SK-N-SH treated with all-trans-retinoic acid at 6 μM for 48 hours (cell line): ENCODE measurements at regions not wholly inside any gene's neighbourhood (a gene's known extent, or its start where the extent isn't known, plus 50 kb on each side); places are given as distances from the start of the nearest gene placed in this dataset.

ENCODE experiments used
- ATAC-seq: fragments of 200-7000 bp; cut with Tn5 transposase; 3 replicates; pipeline ENCODE4 v1.9.1; 2020; ENCODE audit warnings: mild to moderate bottlenecking, moderate library complexity
- ARNTL ChIP-seq: fragments of 450-650 bp; formaldehyde crosslinking; IDR thresholded peaks from 2 replicates; pipeline ENCODE4 v1.5.0; 2020; ENCODE audit warnings: low read depth, mild to moderate bottlenecking, moderate library complexity, borderline replicate concordance
- BACH2 ChIP-seq: fragments of 250-450 bp; sonication (Bioruptor Pico); IDR thresholded peaks from 2 replicates; pipeline ENCODE4 v1.9.0; 2021; ENCODE audit warnings: mild to moderate bottlenecking, borderline replicate concordance
- CSDC2 ChIP-seq: fragments of 250-450 bp; sonication (Bioruptor Pico); IDR thresholded peaks from 2 replicates; pipeline ENCODE4 v1.5.0; 2020; ENCODE audit warnings: mild to moderate bottlenecking, moderate library complexity
- CSRNP3 ChIP-seq: fragments of 250-450 bp; sonication (Bioruptor Pico); IDR thresholded peaks from 2 replicates; pipeline ENCODE4 v1.5.1; 2021; ENCODE audit warnings: mild to moderate bottlenecking, moderate library complexity
- ESRRG ChIP-seq: fragments of 250-450 bp; sonication (Bioruptor Pico); IDR thresholded peaks from 2 replicates; pipeline ENCODE4 v1.6.1; 2021; ENCODE audit warnings: mild to moderate bottlenecking
- GLIS3 ChIP-seq: fragments of 250-450 bp; sonication (Bioruptor Pico); IDR thresholded peaks from 2 replicates; pipeline ENCODE4 v1.5.0; 2020; ENCODE audit warnings: mild to moderate bottlenecking, moderate library complexity
- ISL1 ChIP-seq: fragments of 250-450 bp; sonication (Bioruptor Pico); IDR thresholded peaks from 2 replicates; pipeline ENCODE4 v2.1.2; 2022; ENCODE audit warnings: mild to moderate bottlenecking, moderate library complexity
- OSR1 ChIP-seq: fragments of 250-450 bp; sonication (Bioruptor Pico); IDR thresholded peaks from 2 replicates; pipeline ENCODE4 v1.8.0; 2022; ENCODE audit warnings: moderate library complexity, mild to moderate bottlenecking, inconsistent platforms
- POU6F1 ChIP-seq: fragments of 250-450 bp; sonication (Bioruptor Pico); IDR thresholded peaks from 2 replicates; pipeline ENCODE4 v1.8.0; 2021; ENCODE audit warnings: low read depth, mild to moderate bottlenecking, moderate library complexity, borderline replicate concordance
- PPARA ChIP-seq: fragments of 250-450 bp; sonication (Bioruptor Pico); IDR thresholded peaks from 2 replicates; pipeline ENCODE4 v1.5.0; 2020; ENCODE audit warnings: mild to moderate bottlenecking, borderline replicate concordance
- RARB ChIP-seq: fragments of 250-450 bp; sonication (Bioruptor Pico); IDR thresholded peaks from 2 replicates; pipeline ENCODE4 v1.8.0; 2021; ENCODE audit warnings: mild to moderate bottlenecking, moderate library complexity
- TCF4 ChIP-seq: fragments of 250-450 bp; sonication (Bioruptor Pico); IDR thresholded peaks from 2 replicates; pipeline ENCODE4 v1.8.0; 2021; ENCODE audit warnings: mild to moderate bottlenecking, moderate library complexity, borderline replicate concordance
- TOX ChIP-seq: fragments of 250-450 bp; sonication (Bioruptor Pico); IDR thresholded peaks from 2 replicates; pipeline ENCODE4 v1.8.0; 2021; ENCODE audit warnings: mild to moderate bottlenecking, moderate library complexity, borderline replicate concordance
- TSHZ2 ChIP-seq: fragments of 250-450 bp; sonication (Bioruptor Pico); IDR thresholded peaks from 2 replicates; pipeline ENCODE4 v1.5.0; 2020; ENCODE audit warnings: mild to moderate bottlenecking, moderate library complexity
- ZC3H10 ChIP-seq: fragments of 250-450 bp; sonication (Bioruptor Pico); IDR thresholded peaks from 2 replicates; pipeline ENCODE4 v1.5.1; 2021; ENCODE audit warnings: mild to moderate bottlenecking, moderate library complexity
- ZFP3 ChIP-seq: fragments of 250-450 bp; sonication (Bioruptor Pico); IDR thresholded peaks from 2 replicates; pipeline ENCODE4 v1.5.0; 2020; ENCODE audit warnings: mild to moderate bottlenecking, moderate library complexity
- ZFP30 ChIP-seq: fragments of 450-650 bp; formaldehyde crosslinking; IDR thresholded peaks from 2 replicates; pipeline ENCODE4 v1.5.0; 2022; ENCODE audit warnings: mild to moderate bottlenecking, moderate library complexity
- ZNF565 ChIP-seq: fragments of 450-650 bp; formaldehyde crosslinking; conservative IDR thresholded peaks from 2 replicates; pipeline ENCODE4 v1.5.0; 2020; ENCODE audit warnings: low read depth, mild to moderate bottlenecking, moderate library complexity
- ZNF70 ChIP-seq: fragments of 450-650 bp; formaldehyde crosslinking; IDR thresholded peaks from 2 replicates; pipeline ENCODE4 v1.5.0; 2020; ENCODE audit warnings: mild to moderate bottlenecking, moderate library complexity
- ZNF8 ChIP-seq: fragments of 450-650 bp; formaldehyde crosslinking; IDR thresholded peaks from 2 replicates; pipeline ENCODE4 v1.5.0; 2020; ENCODE audit warnings: mild to moderate bottlenecking, moderate library complexity
- TF ChIP-seq, protein P1 (sequence below): fragments of 250-450 bp; sonication (Bioruptor Pico); IDR thresholded peaks from 2 replicates; pipeline ENCODE4 v1.5.1; 2020; ENCODE audit warnings: low read depth, mild to moderate bottlenecking, moderate library complexity

- no peak for ATAC-seq
- TF ChIP-seq ZFP30 (CRISPR knock-in tag), result no peak
- TF ChIP-seq TSHZ2 (CRISPR knock-in tag), result no peak
- TF ChIP-seq ARNTL (CRISPR knock-in tag), result no peak
- TF ChIP-seq ZC3H10 (CRISPR knock-in tag), result no peak
- no peak for TF ChIP-seq ZNF565 (CRISPR knock-in tag)
- TF ChIP-seq, protein P1, sequence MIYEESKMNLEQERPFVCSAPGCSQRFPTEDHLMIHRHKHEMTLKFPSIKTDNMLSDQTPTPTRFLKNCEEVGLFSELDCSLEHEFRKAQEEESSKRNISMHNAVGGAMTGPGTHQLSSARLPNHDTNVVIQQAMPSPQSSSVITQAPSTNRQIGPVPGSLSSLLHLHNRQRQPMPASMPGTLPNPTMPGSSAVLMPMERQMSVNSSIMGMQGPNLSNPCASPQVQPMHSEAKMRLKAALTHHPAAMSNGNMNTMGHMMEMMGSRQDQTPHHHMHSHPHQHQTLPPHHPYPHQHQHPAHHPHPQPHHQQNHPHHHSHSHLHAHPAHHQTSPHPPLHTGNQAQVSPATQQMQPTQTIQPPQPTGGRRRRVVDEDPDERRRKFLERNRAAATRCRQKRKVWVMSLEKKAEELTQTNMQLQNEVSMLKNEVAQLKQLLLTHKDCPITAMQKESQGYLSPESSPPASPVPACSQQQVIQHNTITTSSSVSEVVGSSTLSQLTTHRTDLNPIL (CRISPR knock-in tag), result no peak
- TF ChIP-seq ESRRG (CRISPR knock-in tag), result no peak
- no peak for TF ChIP-seq CSDC2 (CRISPR knock-in tag)
- TF ChIP-seq GLIS3 (CRISPR knock-in tag), result no peak
- no peak for TF ChIP-seq BACH2 (CRISPR knock-in tag)
- no peak for TF ChIP-seq POU6F1 (CRISPR knock-in tag)
- no peak for TF ChIP-seq ISL1 (CRISPR knock-in tag)
- TF ChIP-seq PPARA (CRISPR knock-in tag), result no peak
- no peak for TF ChIP-seq OSR1 (CRISPR knock-in tag)
- TF ChIP-seq TOX (CRISPR knock-in tag), result no peak
These were observed 50.8 kb upstream of the SLC39A10 start for GRCh38 chr2:195606179-195606578.

DNA sequence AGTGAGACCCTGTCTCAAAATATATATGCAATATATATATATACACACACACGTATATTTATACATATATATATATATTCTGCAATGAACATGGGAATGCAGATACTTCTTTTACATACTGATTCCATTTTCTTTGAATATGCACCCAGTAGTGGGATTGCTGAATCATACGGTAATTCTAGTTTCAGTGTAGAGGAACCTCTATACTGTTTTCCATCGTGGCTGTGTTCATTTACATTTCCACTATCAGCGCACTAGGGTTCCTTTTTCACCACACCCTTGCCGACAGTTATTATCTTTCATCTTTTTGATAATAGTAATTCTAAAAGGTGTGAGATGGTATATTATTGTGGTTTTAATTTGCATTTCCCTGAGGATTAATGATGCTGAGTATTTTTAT, 52.3 kb upstream of the SLC39A10 start:
- no peak for TF ChIP-seq OSR1 (CRISPR knock-in tag)
- TF ChIP-seq ESRRG (CRISPR knock-in tag), result no peak
- no peak for TF ChIP-seq CSRNP3 (CRISPR knock-in tag)
- no peak for TF ChIP-seq PPARA (CRISPR knock-in tag)
- no peak for TF ChIP-seq ZFP3 (CRISPR knock-in tag)
- TF ChIP-seq RARB, result no peak
- TF ChIP-seq ZNF8 (CRISPR knock-in tag), result no peak
- no peak for TF ChIP-seq ZFP30 (CRISPR knock-in tag)
- no peak for TF ChIP-seq TCF4 (CRISPR knock-in tag)
- TF ChIP-seq ARNTL (CRISPR knock-in tag), result no peak
- no peak for TF ChIP-seq TSHZ2 (CRISPR knock-in tag)
- no peak for TF ChIP-seq TOX (CRISPR knock-in tag)
- TF ChIP-seq POU6F1 (CRISPR knock-in tag), result no peak
- TF ChIP-seq ZNF565 (CRISPR knock-in tag), result no peak
- no peak for TF ChIP-seq BACH2 (CRISPR knock-in tag)
- TF ChIP-seq ZNF70, result no peak
- TF ChIP-seq, protein P1 (CRISPR knock-in tag), result no peak
- TF ChIP-seq, all 23 proteins: peak for 0
- no peak for ATAC-seq
